ENCODE measurements at regions not wholly inside any gene's neighbourhood (a gene's known extent, or its start where the extent isn't known, plus 50 kb on each side); places are given as distances from the start of the nearest gene placed in this dataset.

GRCh38 chr7:149714081-149714909 lies 59.1 kb downstream of the ZNF467 start:
- H3K9me2 ChIP-seq (ENCODE audit: insufficient read depth), result no peaks in the 10 kb centered on the region
- in situ Hi-C loops (cut with MboI), result no loop called here
- peaks cover 6% of the 10 kb centered on the region for H3K9me3 ChIP-seq (ENCODE audit: low read depth)
- no peaks in the 10 kb centered on the region for H3K79me2 ChIP-seq (ENCODE audit: insufficient read depth)
- H3F3A ChIP-seq (ENCODE audit: insufficient read depth), result no peaks in the 10 kb centered on the region
- H3K27me3 ChIP-seq (replicated peaks; ENCODE audit: insufficient read depth), result no peaks in the 10 kb centered on the region
- no peak overlapping the region for H3K27ac ChIP-seq
- 5 to 6% methylated on average over 44 to 56 of the region's 88 CpGs for WGBS, 2 experiments (ENCODE audit: low coverage in 1 of 2, low lambda C conversion rate in 2 of 2, missing lambda C conversion rate in 2 of 2)
- H3K4me3 ChIP-seq, result peak overlapping the region; percentile 77
- DNase-seq, result peak; percentile 94
- H4K20me1 ChIP-seq (ENCODE audit: insufficient read depth), result no peaks in the 10 kb centered on the region
- H2AFZ ChIP-seq, result peak overlapping the region; percentile 94
- H3K4me1 ChIP-seq (ENCODE audit: insufficient read depth), result no peaks in the 10 kb centered on the region
- H3K9ac ChIP-seq, result peak overlapping the region; percentile 72
- H3K4me2 ChIP-seq (ENCODE audit: unreplicated experiment), result peak overlapping the region; percentile 88
- H3K36me3 ChIP-seq (ENCODE audit: low read depth), result no peaks in the 10 kb centered on the region
- no peak for TF ChIP-seq EZH2phosphoT487 (IDR thresholded peaks at IDR 0.05; ENCODE audit: insufficient read depth, low read depth)
- no peak for TF ChIP-seq EZH2 (IDR thresholded peaks at IDR 0.05; ENCODE audit: insufficient read depth, poor library complexity, severe bottlenecking)

GRCh38 chr7:149713731-149714068 lies 59.7 kb downstream of the ZNF467 start:
- Histone ChIP-seq H4K20me1 (ENCODE audit: insufficient read depth) (no peaks in the 10 kb centered on the region), H3K4me1 (ENCODE audit: insufficient read depth) (no peaks in the 10 kb centered on the region), H3K4me3 (peak overlapping the region; percentile 77), H3K27ac (no peak overlapping the region), H3K36me3 (ENCODE audit: low read depth) (no peaks in the 10 kb centered on the region), H3K79me2 (ENCODE audit: insufficient read depth) (no peaks in the 10 kb centered on the region), H3F3A (ENCODE audit: insufficient read depth) (no peaks in the 10 kb centered on the region), H3K9me3 (ENCODE audit: low read depth) (peaks cover 7% of the 10 kb centered on the region), H2AFZ (peak overlapping the region; percentile 94), H3K27me3 (replicated peaks; ENCODE audit: insufficient read depth) (no peaks in the 10 kb centered on the region), H3K4me2 (ENCODE audit: unreplicated experiment) (peak overlapping the region; percentile 85), H3K9ac (no peak overlapping the region), H3K9me2 (ENCODE audit: insufficient read depth) (no peaks in the 10 kb centered on the region)
- 68 to 77% methylated on average over 25 to 26 of the region's 26 CpGs for WGBS, 2 experiments (ENCODE audit: low coverage in 1 of 2, low lambda C conversion rate in 2 of 2, missing lambda C conversion rate in 2 of 2)
- TF ChIP-seq EZH2 (IDR thresholded peaks at IDR 0.05; ENCODE audit: insufficient read depth, poor library complexity, severe bottlenecking) (no peak), EZH2phosphoT487 (IDR thresholded peaks at IDR 0.05; ENCODE audit: insufficient read depth, low read depth) (no peak)
- in situ Hi-C loops (cut with MboI), result no loop called here
- no peak for DNase-seq

GRCh38 chr7:149713061-149713730 lies 60.2 kb downstream of the ZNF467 start:
- Histone ChIP-seq H4K20me1 (ENCODE audit: insufficient read depth) (no peaks in the 10 kb centered on the region), H3K4me1 (ENCODE audit: insufficient read depth) (no peaks in the 10 kb centered on the region), H3K4me2 (ENCODE audit: unreplicated experiment) (no peak overlapping the region), H3K9me3 (ENCODE audit: low read depth) (peaks cover 7% of the 10 kb centered on the region), H3K9me2 (ENCODE audit: insufficient read depth) (no peaks in the 10 kb centered on the region), H2AFZ (no peak overlapping the region), H3K9ac (no peak overlapping the region), H3K36me3 (ENCODE audit: low read depth) (no peaks in the 10 kb centered on the region), H3K27ac (no peak overlapping the region), H3F3A (ENCODE audit: insufficient read depth) (no peaks in the 10 kb centered on the region), H3K4me3 (no peak overlapping the region), H3K79me2 (ENCODE audit: insufficient read depth) (no peaks in the 10 kb centered on the region), H3K27me3 (replicated peaks; ENCODE audit: insufficient read depth) (no peaks in the 10 kb centered on the region)
- WGBS, 2 experiments (ENCODE audit: low coverage in 1 of 2, low lambda C conversion rate in 2 of 2, missing lambda C conversion rate in 2 of 2), result 74 to 78% methylated on average over 16 of the region's 16 CpGs
- in situ Hi-C loops (cut with MboI), result no loop called here
- DNase-seq, result no peak
- TF ChIP-seq EZH2 (IDR thresholded peaks at IDR 0.05; ENCODE audit: insufficient read depth, poor library complexity, severe bottlenecking) (no peak), EZH2phosphoT487 (IDR thresholded peaks at IDR 0.05; ENCODE audit: insufficient read depth, low read depth) (no peak)

GRCh38 chr7:149708026-149708425 lies 65.4 kb downstream of the ZNF467 start:
- Histone ChIP-seq H3K4me2 (ENCODE audit: unreplicated experiment) (no peak overlapping the region), H3K36me3 (ENCODE audit: low read depth) (no peaks in the 10 kb centered on the region), H2AFZ (no peak overlapping the region), H3K27ac (no peak overlapping the region), H3K4me3 (no peak overlapping the region), H3K79me2 (ENCODE audit: insufficient read depth) (no peaks in the 10 kb centered on the region), H3K9me2 (ENCODE audit: insufficient read depth) (no peaks in the 10 kb centered on the region), H3K27me3 (replicated peaks; ENCODE audit: insufficient read depth) (no peaks in the 10 kb centered on the region), H3F3A (ENCODE audit: insufficient read depth) (peaks cover 5% of the 10 kb centered on the region; the same call in 1 of the 2 replicates), H3K9me3 (ENCODE audit: low read depth) (peaks cover 7% of the 10 kb centered on the region), H3K9ac (no peak overlapping the region), H4K20me1 (ENCODE audit: insufficient read depth) (no peaks in the 10 kb centered on the region), H3K4me1 (ENCODE audit: insufficient read depth) (no peaks in the 10 kb centered on the region)
- 81 to 82% methylated on average over 7 of the region's 7 CpGs for WGBS, 2 experiments (ENCODE audit: low coverage in 1 of 2, low lambda C conversion rate in 2 of 2, missing lambda C conversion rate in 2 of 2)
- in situ Hi-C loops (cut with MboI), result no loop called here
- TF ChIP-seq EZH2phosphoT487 (IDR thresholded peaks at IDR 0.05; ENCODE audit: insufficient read depth, low read depth), result no peak
- no peak for TF ChIP-seq EZH2 (IDR thresholded peaks at IDR 0.05; ENCODE audit: insufficient read depth, poor library complexity, severe bottlenecking)
- DNase-seq, result no peak

Data from GM23248 (cell line).